K562 (cell line): ENCODE measurements at regions not wholly inside any gene's neighbourhood (a gene's known extent, or its start where the extent isn't known, plus 50 kb on each side); places are given as distances from the start of the nearest gene placed in this dataset.

Source experiments
- ASH1L ChIP-seq: fragments of 450-650 bp; IDR thresholded peaks from 2 replicates; pipeline ENCODE4 v1.6.1; 2018; ENCODE audit warnings: borderline replicate concordance, mild to moderate bottlenecking, low read depth; ENCODE audit not compliant: partially characterized antibody
- BRD9 ChIP-seq: fragments of 450-650 bp; IDR thresholded peaks from 2 replicates; pipeline ENCODE4 v1.6.1; 2018; ENCODE audit warnings: low read depth; ENCODE audit not compliant: partially characterized antibody
- CBFA2T3 ChIP-seq: fragments of 450-650 bp; IDR thresholded peaks from 2 replicates; pipeline ENCODE4 v1.6.1; 2017
- CC2D1A ChIP-seq: fragments of 450-650 bp; IDR thresholded peaks from 2 replicates; pipeline ENCODE4 v1.6.1; 2017; ENCODE audit warnings: mild to moderate bottlenecking
- DPF2 ChIP-seq: fragments of 450-650 bp; IDR thresholded peaks from 2 replicates; pipeline ENCODE4 v1.6.1; 2016
- EP300 ChIP-seq: IDR thresholded peaks from 2 replicates; pipeline ENCODE4 v1.6.1; 2012; ENCODE audit warnings: low read length, improper control_type of control experiment
- KLF16 ChIP-seq: IDR thresholded peaks from 2 replicates; pipeline ENCODE4 v1.6.1; 2016; ENCODE audit warnings: antibody characterized with exemption
- MEIS2 ChIP-seq: fragments of 450-650 bp; IDR thresholded peaks from 2 replicates; pipeline ENCODE4 v1.6.1; 2014; ENCODE audit warnings: mild to moderate bottlenecking; ENCODE audit not compliant: partially characterized antibody
- NBN ChIP-seq: fragments of 450-650 bp; IDR thresholded peaks from 2 replicates; pipeline ENCODE4 v1.6.1; 2016; ENCODE audit warnings: low read depth, mild to moderate bottlenecking
- NCOA2 ChIP-seq, 2 experiments: fragments of 450-650 bp; IDR thresholded peaks; 2 replicates each; pipeline ENCODE4 v1.6.1; 2018; ENCODE audit warnings: mild to moderate bottlenecking in 2 of 2, moderate library complexity in 1 of 2; ENCODE audit not compliant: partially characterized antibody in 2 of 2
- NFIX ChIP-seq: fragments of 250-450 bp; sonication (Bioruptor Pico); IDR thresholded peaks from 2 replicates; pipeline ENCODE4 v1.4.0; 2020; ENCODE audit warnings: low read depth, mild to moderate bottlenecking, moderate library complexity
- NR2C2 ChIP-seq, 2 experiments: fragments of 200-800 bp in 1 of 2; sonication (Bioruptor generic) in 1 of 2; sonication (generic) in 1 of 2; formaldehyde crosslinking in 1 of 2; IDR thresholded peaks; 2 replicates each; pipeline versions ENCODE4 v1.6.1 to v1.8.0; 2016 to 2022; ENCODE audit warnings: mild to moderate bottlenecking in 1 of 2, missing compliant biosample characterization in 1 of 2, missing genetic modification characterization in 1 of 2, missing genetic modification reagents in 1 of 2
- PURB ChIP-seq: sonication (generic); formaldehyde crosslinking; IDR thresholded peaks from 2 replicates; pipeline ENCODE4 v1.9.0; 2021; ENCODE audit warnings: low read depth, mild to moderate bottlenecking, missing genetic modification reagents
- RBM22 ChIP-seq: fragments of 200-400 bp; formaldehyde crosslinking; IDR thresholded peaks from 2 replicates; pipeline ENCODE4 v1.6.1; 2018; ENCODE audit warnings: low read length, low read depth; ENCODE audit not compliant: poor library complexity, severe bottlenecking
- RFX1 ChIP-seq: fragments of 450-650 bp; IDR thresholded peaks from 2 replicates; pipeline ENCODE4 v1.6.1; 2016; ENCODE audit warnings: mild to moderate bottlenecking, moderate library complexity
- TRIM28 ChIP-seq: fragments of 450-650 bp; IDR thresholded peaks from 2 replicates; pipeline ENCODE4 v1.6.1; 2017
- ZEB2 ChIP-seq: fragments of 450-650 bp; IDR thresholded peaks from 2 replicates; pipeline ENCODE4 v1.6.1; 2016
- ZNF316 ChIP-seq: fragments of 450-650 bp; IDR thresholded peaks from 2 replicates; pipeline ENCODE4 v1.6.1; 2016
- TF ChIP-seq, protein P1 (sequence below): fragments of 450-650 bp; IDR thresholded peaks from 2 replicates; pipeline ENCODE4 v1.6.1; 2016; ENCODE audit warnings: low read depth
- TF ChIP-seq, protein P2 (sequence below): fragments of 250-450 bp; sonication (Bioruptor Pico); IDR thresholded peaks from 2 replicates; pipeline ENCODE4 v1.4.0; 2020; ENCODE audit warnings: borderline replicate concordance

DNA sequence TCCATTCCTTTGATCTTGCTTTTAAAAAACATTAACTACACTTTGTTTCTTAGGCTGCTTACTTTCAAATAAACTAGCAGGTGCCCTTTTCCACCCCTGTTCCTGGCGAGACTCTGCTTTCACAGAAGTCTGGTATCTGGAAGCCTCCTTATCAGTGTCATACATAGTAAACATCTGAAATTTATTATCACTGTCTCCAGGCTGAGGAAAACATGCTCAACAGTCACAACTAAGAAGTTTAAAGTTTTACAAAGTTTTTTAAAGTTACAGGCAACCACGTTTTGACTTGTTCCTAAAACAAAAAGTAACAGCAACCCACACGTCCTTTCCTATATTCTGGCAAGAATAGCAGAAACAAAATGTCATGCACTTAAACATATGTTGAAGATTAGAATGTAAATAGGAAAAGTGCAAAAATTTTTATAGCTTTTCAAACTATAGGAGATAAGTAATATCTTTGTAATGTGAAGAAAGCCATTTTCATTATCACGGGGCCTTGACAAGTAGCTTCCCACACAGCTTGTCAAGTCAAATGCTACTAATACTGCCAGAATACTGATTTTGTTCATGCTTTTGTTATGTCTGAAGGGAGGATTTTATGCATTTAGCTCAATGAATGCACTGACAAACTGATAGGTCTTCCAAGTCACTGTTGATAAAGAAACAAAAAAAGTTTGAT lies 275.2 kb upstream of the KCNMB2 start (continued):
- TF ChIP-seq, protein P1, sequence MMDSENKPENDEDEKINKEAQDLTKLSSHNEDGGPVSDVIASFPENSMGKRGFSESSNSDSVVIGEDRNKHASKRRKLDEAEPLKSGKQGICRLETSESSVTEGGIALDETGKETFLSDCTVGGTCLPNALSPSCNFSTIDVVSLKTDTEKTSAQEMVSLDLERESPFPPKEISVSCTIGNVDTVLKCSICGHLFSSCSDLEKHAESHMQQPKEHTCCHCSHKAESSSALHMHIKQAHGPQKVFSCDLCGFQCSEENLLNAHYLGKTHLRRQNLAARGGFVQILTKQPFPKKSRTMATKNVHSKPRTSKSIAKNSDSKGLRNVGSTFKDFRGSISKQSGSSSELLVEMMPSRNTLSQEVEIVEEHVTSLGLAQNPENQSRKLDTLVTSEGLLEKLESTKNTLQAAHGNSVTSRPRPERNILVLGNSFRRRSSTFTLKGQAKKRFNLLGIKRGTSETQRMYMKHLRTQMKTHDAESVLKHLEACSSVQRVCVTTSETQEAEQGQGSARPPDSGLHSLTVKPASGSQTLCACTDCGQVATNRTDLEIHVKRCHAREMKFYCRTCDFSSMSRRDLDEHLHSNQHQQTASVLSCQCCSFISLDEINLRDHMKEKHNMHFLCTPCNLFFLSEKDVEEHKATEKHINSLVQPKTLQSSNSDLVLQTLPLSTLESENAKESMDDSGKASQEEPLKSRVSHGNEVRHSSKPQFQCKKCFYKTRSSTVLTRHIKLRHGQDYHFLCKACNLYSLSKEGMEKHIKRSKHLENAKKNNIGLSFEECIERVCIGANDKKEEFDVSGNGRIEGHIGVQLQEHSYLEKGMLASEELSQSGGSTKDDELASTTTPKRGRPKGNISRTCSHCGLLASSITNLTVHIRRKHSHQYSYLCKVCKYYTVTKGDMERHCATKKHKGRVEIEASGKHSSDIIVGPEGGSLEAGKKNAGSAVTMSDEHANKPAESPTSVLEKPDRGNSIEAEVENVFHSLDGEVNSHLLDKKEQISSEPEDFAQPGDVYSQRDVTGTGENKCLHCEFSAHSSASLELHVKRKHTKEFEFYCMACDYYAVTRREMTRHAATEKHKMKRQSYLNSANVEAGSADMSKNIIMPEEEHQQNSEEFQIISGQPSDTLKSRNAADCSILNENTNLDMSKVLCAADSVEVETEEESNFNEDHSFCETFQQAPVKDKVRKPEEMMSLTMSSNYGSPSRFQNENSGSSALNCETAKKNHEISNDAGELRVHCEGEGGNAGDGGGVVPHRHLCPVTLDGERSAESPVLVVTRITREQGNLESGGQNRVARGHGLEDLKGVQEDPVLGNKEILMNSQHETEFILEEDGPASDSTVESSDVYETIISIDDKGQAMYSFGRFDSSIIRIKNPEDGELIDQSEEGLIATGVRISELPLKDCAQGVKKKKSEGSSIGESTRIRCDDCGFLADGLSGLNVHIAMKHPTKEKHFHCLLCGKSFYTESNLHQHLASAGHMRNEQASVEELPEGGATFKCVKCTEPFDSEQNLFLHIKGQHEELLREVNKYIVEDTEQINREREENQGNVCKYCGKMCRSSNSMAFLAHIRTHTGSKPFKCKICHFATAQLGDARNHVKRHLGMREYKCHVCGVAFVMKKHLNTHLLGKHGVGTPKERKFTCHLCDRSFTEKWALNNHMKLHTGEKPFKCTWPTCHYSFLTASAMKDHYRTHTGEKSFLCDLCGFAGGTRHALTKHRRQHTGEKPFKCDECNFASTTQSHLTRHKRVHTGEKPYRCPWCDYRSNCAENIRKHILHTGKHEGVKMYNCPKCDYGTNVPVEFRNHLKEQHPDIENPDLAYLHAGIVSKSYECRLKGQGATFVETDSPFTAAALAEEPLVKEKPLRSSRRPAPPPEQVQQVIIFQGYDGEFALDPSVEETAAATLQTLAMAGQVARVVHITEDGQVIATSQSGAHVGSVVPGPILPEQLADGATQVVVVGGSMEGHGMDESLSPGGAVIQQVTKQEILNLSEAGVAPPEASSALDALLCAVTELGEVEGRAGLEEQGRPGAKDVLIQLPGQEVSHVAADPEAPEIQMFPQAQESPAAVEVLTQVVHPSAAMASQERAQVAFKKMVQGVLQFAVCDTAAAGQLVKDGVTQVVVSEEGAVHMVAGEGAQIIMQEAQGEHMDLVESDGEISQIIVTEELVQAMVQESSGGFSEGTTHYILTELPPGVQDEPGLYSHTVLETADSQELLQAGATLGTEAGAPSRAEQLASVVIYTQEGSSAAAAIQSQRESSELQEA, result no peak
- no peak for TF ChIP-seq ASH1L
- TF ChIP-seq NCOA2 (IDR thresholded peaks at IDR 0.05; ENCODE audit: partially characterized antibody in 2 of 2), result peak; percentile 53 to 58
- no peak for TF ChIP-seq NFIX (CRISPR knock-in tag)
- TF ChIP-seq CC2D1A, result peak; percentile 87
- peak; percentile 47 for TF ChIP-seq RFX1
- TF ChIP-seq ZNF316, result no peak
- no peak for TF ChIP-seq PURB (CRISPR knock-in tag)
- peak; percentile 86 for TF ChIP-seq BRD9
- TF ChIP-seq RBM22, result no peak
- peak; percentile 92 for TF ChIP-seq CBFA2T3
- no peak for TF ChIP-seq NR2C2 (CRISPR knock-in tag; IDR thresholded peaks at IDR 0.05)
- TF ChIP-seq NR2C2 (tag; IDR thresholded peaks at IDR 0.05), result 0 out of 2 replicates have a peak, but pooled peaks have one; percentile 21
- peak; percentile 53; the same call in 1 of the 2 replicates for TF ChIP-seq ZEB2
- no peak for TF ChIP-seq TRIM28
- TF ChIP-seq, protein P2, sequence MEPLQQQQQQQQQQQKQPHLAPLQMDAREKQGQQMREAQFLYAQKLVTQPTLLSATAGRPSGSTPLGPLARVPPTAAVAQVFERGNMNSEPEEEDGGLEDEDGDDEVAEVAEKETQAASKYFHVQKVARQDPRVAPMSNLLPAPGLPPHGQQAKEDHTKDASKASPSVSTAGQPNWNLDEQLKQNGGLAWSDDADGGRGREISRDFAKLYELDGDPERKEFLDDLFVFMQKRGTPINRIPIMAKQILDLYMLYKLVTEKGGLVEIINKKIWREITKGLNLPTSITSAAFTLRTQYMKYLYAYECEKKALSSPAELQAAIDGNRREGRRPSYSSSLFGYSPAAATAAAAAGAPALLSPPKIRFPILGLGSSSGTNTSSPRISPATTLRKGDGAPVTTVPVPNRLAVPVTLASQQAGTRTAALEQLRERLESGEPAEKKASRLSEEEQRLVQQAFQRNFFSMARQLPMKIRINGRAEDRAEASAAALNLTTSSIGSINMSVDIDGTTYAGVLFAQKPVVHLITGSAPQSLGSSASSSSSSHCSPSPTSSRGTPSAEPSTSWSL (CRISPR knock-in tag), result no peak
- TF ChIP-seq MEIS2, result peak; percentile 98
- TF ChIP-seq NBN, result 0 out of 2 replicates have a peak, but pooled peaks have one; percentile 56
- peak; percentile 93 for TF ChIP-seq DPF2
- TF ChIP-seq EP300, result peak; percentile 96
- TF ChIP-seq KLF16, result peak; percentile 78
